GM18870 (cell line): ENCODE measurements at regions not wholly inside any gene's neighbourhood (a gene's known extent, or its start where the extent isn't known, plus 50 kb on each side); places are given as distances from the start of the nearest gene placed in this dataset.

Source experiments
- ATAC-seq: cut with Tn5 transposase; IDR thresholded peaks from one replicate; pipeline ENCODE4 v1.9.1; 2021; ENCODE audit warnings: moderate library complexity; ENCODE audit not compliant: unreplicated experiment

GRCh38 chr17:56735842-56736241 is 97.9 kb downstream of the C17orf67 start:
- no peak for ATAC-seq

GRCh38 chr17:56737421-56738161 is 96.1 kb downstream of the C17orf67 start:
- no peak for ATAC-seq

- ATAC-seq: no peak
Measured at GRCh38 chr17:56739376-56739775, 94.3 kb downstream of the C17orf67 start.

GRCh38 chr17:56739776-56740175 is 93.9 kb downstream of the C17orf67 start:
- ATAC-seq: no peak

GRCh38 chr17:56740481-56740880 is 93.2 kb downstream of the C17orf67 start:
- no peak for ATAC-seq
